Fibroblast of villous mesenchyme (primary cell): ENCODE measurements at regions not wholly inside any gene's neighbourhood (a gene's known extent, or its start where the extent isn't known, plus 50 kb on each side); places are given as distances from the start of the nearest gene placed in this dataset.
A peak's percentile ranks its signal among the peaks of the same experiment; 100 is the strongest.

ENCODE experiments used
- DNase-seq: peaks from one replicate; pipeline ENCODE4 v3.0.0-alpha.2; 2010; ENCODE audit warnings: low read depth
- H3K4me3 ChIP-seq: 2 replicates; pipeline ENCODE4 v1.5.1; 2011; ENCODE audit warnings: low read depth, mild to moderate bottlenecking, low read length
- CTCF ChIP-seq: IDR thresholded peaks from 2 replicates; pipeline ENCODE4 v1.5.1; 2012; ENCODE audit warnings: low read depth, mild to moderate bottlenecking, low read length; ENCODE audit not compliant: insufficient read depth

GRCh38 chr2:7725171-7725849 lies 808.1 kb downstream of the RNF144A start:
- DNase-seq: peak; percentile 17
- TF ChIP-seq CTCF: no peak
- no peak overlapping the region for H3K4me3 ChIP-seq

- no peak overlapping the region for H3K4me3 ChIP-seq
- DNase-seq: no peak
- TF ChIP-seq CTCF: no peak
Observed at GRCh38 chr2:7725850-7726242, 808.6 kb downstream of the RNF144A start.

GRCh38 chr2:7726989-7727388 lies 809.8 kb downstream of the RNF144A start:
- no peak for TF ChIP-seq CTCF
- H3K4me3 ChIP-seq: no peak overlapping the region
- no peak for DNase-seq

- DNase-seq: no peak
Observed at GRCh38 chr2:7728388-7728787, 811.2 kb downstream of the RNF144A start.

GRCh38 chr2:7730449-7730848 lies 813.2 kb downstream of the RNF144A start:
- DNase-seq: no peak
- H3K4me3 ChIP-seq: no peak overlapping the region
- no peak for TF ChIP-seq CTCF

More at GRCh38 chr2:7728388-7728787, 811.2 kb downstream of the RNF144A start:
- no peak for TF ChIP-seq CTCF
- no peak overlapping the region for H3K4me3 ChIP-seq

- TF ChIP-seq CTCF: no peak
- H3K4me3 ChIP-seq: no peak overlapping the region
- DNase-seq: no peak
Observed at GRCh38 chr2:7730990-7731389, 813.8 kb downstream of the RNF144A start.

- no peak for DNase-seq
- H3K4me3 ChIP-seq: no peak overlapping the region
- TF ChIP-seq CTCF: no peak
Observed at GRCh38 chr2:7732497-7732896, 815.3 kb downstream of the RNF144A start.
